A549 (cell line): ENCODE measurements at regions not wholly inside any gene's neighbourhood (a gene's known extent, or its start where the extent isn't known, plus 50 kb on each side); places are given as distances from the start of the nearest gene placed in this dataset.

Source experiments
- BHLHE40 ChIP-seq: IDR thresholded peaks from 2 replicates; pipeline ENCODE4 v1.6.1; 2012; ENCODE audit warnings: low read depth, low read length, inconsistent platforms
- CEBPB ChIP-seq, 2 experiments: fragments of >200 bp in 1 of 2; sonication (Bioruptor Twin) in 1 of 2; formaldehyde crosslinking in 1 of 2; IDR thresholded peaks; 2 replicates each; pipeline ENCODE4 v1.6.1; 2012 to 2016
- EP300 ChIP-seq, 2 experiments: fragments of >200 bp; sonication (Bioruptor Twin); formaldehyde crosslinking; IDR thresholded peaks; 2 replicates in 1 of 2; 3 replicates in 1 of 2; pipeline ENCODE4 v1.6.1; 2016 to 2017
- ESRRA ChIP-seq: fragments of 150-350 bp; IDR thresholded peaks from 2 replicates; pipeline ENCODE4 v1.6.1; 2014; ENCODE audit warnings: mild to moderate bottlenecking, low read length, borderline replicate concordance
- JUN ChIP-seq, 2 experiments: fragments of >200 bp; sonication (Bioruptor Twin); formaldehyde crosslinking; IDR thresholded peaks; 2 replicates in 1 of 2; 3 replicates in 1 of 2; pipeline ENCODE4 v1.6.1; 2016 to 2017
- MYC ChIP-seq: IDR thresholded peaks from 2 replicates; pipeline ENCODE4 v1.6.1; 2012; ENCODE audit warnings: mild to moderate bottlenecking, inconsistent platforms, low read length, improper control_type of control experiment, borderline replicate concordance
- POLR2A ChIP-seq: IDR thresholded peaks from 2 replicates; pipeline ENCODE4 v1.6.1; 2012; ENCODE audit warnings: mild to moderate bottlenecking, low read length
- RAD21 ChIP-seq, 2 experiments: fragments of >200 bp in 1 of 2; sonication (Bioruptor Twin) in 1 of 2; formaldehyde crosslinking in 1 of 2; IDR thresholded peaks in 1 of 2; conservative IDR thresholded peaks in 1 of 2; 2 replicates in 1 of 2; 3 replicates in 1 of 2; pipeline ENCODE4 v1.6.1; 2012 to 2018; ENCODE audit warnings: inconsistent platforms in 1 of 2
- RFX5 ChIP-seq: fragments of 450-650 bp; IDR thresholded peaks from 2 replicates; pipeline ENCODE4 v1.7.1; 2014; ENCODE audit warnings: antibody characterized with exemption, mild to moderate bottlenecking, moderate library complexity
- TF ChIP-seq, protein P1 (sequence below): fragments of >200 bp; sonication (Bioruptor Twin); formaldehyde crosslinking; IDR thresholded peaks from 3 replicates; pipeline ENCODE4 v1.5.1; 2016
- TF ChIP-seq, protein P2 (sequence below): fragments of 250-450 bp; sonication (Bioruptor Pico); IDR thresholded peaks from 2 replicates; pipeline ENCODE4 v1.5.0; 2021; ENCODE audit warnings: mild to moderate bottlenecking, moderate library complexity, borderline replicate concordance
- TF ChIP-seq, protein P3 (sequence below): fragments of 450-650 bp; IDR thresholded peaks from 2 replicates; pipeline ENCODE4 v1.6.1; 2014; ENCODE audit warnings: antibody characterized with exemption
- TF ChIP-seq, protein P4 (sequence below): fragments of 150-350 bp; IDR thresholded peaks from 2 replicates; pipeline ENCODE4 v1.6.1; 2014; ENCODE audit warnings: low read depth, mild to moderate bottlenecking, low read length

DNA sequence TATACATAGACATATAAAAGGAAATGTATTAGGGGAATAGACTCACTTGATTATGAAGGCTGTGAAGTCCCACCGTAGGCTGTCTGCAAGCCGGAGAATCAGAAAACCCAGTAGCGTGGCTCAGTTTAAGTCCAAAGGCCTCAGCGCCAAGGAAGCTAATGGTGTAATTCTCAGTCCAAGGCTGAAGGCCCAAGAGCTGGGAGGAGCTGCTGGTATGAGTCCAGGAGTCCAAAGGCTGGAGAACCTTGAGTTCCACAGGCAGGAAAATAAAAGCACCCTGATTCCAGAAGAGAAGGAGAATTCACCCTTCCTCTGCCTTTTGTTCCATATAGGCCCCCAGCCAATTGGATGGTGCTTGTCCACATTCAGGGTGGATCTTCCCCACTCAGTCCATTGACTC is 166.2 kb upstream of the TAC1 start:
- TF ChIP-seq, protein P1, sequence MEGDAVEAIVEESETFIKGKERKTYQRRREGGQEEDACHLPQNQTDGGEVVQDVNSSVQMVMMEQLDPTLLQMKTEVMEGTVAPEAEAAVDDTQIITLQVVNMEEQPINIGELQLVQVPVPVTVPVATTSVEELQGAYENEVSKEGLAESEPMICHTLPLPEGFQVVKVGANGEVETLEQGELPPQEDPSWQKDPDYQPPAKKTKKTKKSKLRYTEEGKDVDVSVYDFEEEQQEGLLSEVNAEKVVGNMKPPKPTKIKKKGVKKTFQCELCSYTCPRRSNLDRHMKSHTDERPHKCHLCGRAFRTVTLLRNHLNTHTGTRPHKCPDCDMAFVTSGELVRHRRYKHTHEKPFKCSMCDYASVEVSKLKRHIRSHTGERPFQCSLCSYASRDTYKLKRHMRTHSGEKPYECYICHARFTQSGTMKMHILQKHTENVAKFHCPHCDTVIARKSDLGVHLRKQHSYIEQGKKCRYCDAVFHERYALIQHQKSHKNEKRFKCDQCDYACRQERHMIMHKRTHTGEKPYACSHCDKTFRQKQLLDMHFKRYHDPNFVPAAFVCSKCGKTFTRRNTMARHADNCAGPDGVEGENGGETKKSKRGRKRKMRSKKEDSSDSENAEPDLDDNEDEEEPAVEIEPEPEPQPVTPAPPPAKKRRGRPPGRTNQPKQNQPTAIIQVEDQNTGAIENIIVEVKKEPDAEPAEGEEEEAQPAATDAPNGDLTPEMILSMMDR: no peak
- TF ChIP-seq RAD21 (conservative IDR thresholded peaks at IDR 0.05 in 1 of 2, IDR thresholded peaks at IDR 0.05 in 1 of 2) (no peak), CEBPB (IDR thresholded peaks at IDR 0.05) (no peak), POLR2A (no peak), JUN (IDR thresholded peaks at IDR 0.05) (no peak), MYC (no peak), EP300 (IDR thresholded peaks at IDR 0.05) (no peak), RFX5 (no peak), BHLHE40 (no peak), ESRRA (no peak)
- TF ChIP-seq, protein P2, sequence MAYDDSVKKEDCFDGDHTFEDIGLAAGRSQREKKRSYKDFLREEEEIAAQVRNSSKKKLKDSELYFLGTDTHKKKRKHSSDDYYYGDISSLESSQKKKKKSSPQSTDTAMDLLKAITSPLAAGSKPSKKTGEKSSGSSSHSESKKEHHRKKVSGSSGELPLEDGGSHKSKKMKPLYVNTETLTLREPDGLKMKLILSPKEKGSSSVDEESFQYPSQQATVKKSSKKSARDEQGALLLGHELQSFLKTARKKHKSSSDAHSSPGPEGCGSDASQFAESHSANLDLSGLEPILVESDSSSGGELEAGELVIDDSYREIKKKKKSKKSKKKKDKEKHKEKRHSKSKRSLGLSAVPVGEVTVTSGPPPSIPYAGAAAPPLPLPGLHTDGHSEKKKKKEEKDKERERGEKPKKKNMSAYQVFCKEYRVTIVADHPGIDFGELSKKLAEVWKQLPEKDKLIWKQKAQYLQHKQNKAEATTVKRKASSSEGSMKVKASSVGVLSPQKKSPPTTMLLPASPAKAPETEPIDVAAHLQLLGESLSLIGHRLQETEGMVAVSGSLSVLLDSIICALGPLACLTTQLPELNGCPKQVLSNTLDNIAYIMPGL (CRISPR knock-in tag): no peak
- TF ChIP-seq, protein P3, sequence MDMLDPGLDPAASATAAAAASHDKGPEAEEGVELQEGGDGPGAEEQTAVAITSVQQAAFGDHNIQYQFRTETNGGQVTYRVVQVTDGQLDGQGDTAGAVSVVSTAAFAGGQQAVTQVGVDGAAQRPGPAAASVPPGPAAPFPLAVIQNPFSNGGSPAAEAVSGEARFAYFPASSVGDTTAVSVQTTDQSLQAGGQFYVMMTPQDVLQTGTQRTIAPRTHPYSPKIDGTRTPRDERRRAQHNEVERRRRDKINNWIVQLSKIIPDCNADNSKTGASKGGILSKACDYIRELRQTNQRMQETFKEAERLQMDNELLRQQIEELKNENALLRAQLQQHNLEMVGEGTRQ: no peak
- TF ChIP-seq, protein P4, sequence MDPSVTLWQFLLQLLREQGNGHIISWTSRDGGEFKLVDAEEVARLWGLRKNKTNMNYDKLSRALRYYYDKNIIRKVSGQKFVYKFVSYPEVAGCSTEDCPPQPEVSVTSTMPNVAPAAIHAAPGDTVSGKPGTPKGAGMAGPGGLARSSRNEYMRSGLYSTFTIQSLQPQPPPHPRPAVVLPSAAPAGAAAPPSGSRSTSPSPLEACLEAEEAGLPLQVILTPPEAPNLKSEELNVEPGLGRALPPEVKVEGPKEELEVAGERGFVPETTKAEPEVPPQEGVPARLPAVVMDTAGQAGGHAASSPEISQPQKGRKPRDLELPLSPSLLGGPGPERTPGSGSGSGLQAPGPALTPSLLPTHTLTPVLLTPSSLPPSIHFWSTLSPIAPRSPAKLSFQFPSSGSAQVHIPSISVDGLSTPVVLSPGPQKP: no peak
